Smooth muscle cell (in vitro differentiated cells): ENCODE measurements at regions not wholly inside any gene's neighbourhood (a gene's known extent, or its start where the extent isn't known, plus 50 kb on each side); places are given as distances from the start of the nearest gene placed in this dataset.

Source experiments
- DNase-seq: peaks from one replicate; lab custom pipeline; 2025; ENCODE audit not compliant: unreplicated experiment; lab: John Stamatoyannopoulos, UW
- H2AFZ ChIP-seq: fragments of 200-600 bp; sonication (generic); 2 replicates; pipeline ENCODE4 v1.6.0; 2016; ENCODE audit warnings: antibody characterized with exemption, low read depth, mild to moderate bottlenecking
- H3F3A ChIP-seq: fragments of 200-600 bp; sonication (generic); 2 replicates; pipeline ENCODE4 v1.6.0; 2017; ENCODE audit warnings: antibody characterized with exemption, low read depth
- H3K27ac ChIP-seq: fragments of 200-600 bp; sonication (generic); 2 replicates; pipeline ENCODE4 v1.5.1; 2016; ENCODE audit warnings: low read depth, mild to moderate bottlenecking
- H3K27me3 ChIP-seq: fragments of 200-600 bp; sonication (generic); 2 replicates; pipeline ENCODE4 v1.6.1; 2016; ENCODE audit warnings: low read depth, mild to moderate bottlenecking
- H3K36me3 ChIP-seq: fragments of 200-600 bp; sonication (generic); 2 replicates; pipeline ENCODE4 v1.5.1; 2016; ENCODE audit warnings: low read depth
- H3K4me1 ChIP-seq: fragments of 200-600 bp; sonication (generic); 2 replicates; pipeline ENCODE4 v1.5.1; 2016; ENCODE audit warnings: low read depth
- H3K4me2 ChIP-seq: fragments of 200-600 bp; sonication (generic); 2 replicates; pipeline ENCODE4 v1.6.0; 2016; ENCODE audit warnings: mild to moderate bottlenecking
- H3K4me3 ChIP-seq: fragments of 200-600 bp; sonication (generic); 2 replicates; pipeline ENCODE4 v1.5.1; 2016; ENCODE audit warnings: mild to moderate bottlenecking
- H3K79me2 ChIP-seq: fragments of 200-600 bp; sonication (generic); 2 replicates; pipeline ENCODE4 v1.6.0; 2016; ENCODE audit warnings: low read depth, mild to moderate bottlenecking
- H3K9ac ChIP-seq: fragments of 200-600 bp; sonication (generic); 2 replicates; pipeline ENCODE4 v1.6.0; 2016; ENCODE audit warnings: low read depth
- H3K9me3 ChIP-seq: fragments of 200-600 bp; sonication (generic); replicated peaks from 2 replicates; pipeline ENCODE4 v1.5.1; 2016; ENCODE audit warnings: low read depth
- H4K20me1 ChIP-seq: fragments of 200-600 bp; sonication (generic); 2 replicates; pipeline ENCODE4 v1.6.0; 2016; ENCODE audit warnings: low read depth
- CTCF ChIP-seq: fragments of 200-600 bp; sonication (generic); IDR thresholded peaks from 2 replicates; pipeline ENCODE4 v1.5.1; 2017; ENCODE audit warnings: borderline replicate concordance, mild to moderate bottlenecking, antibody characterized with exemption; ENCODE audit not compliant: insufficient read depth, poor library complexity, severe bottlenecking
- WGBS: methylation state at CpG from one replicate; pipeline ENCODE4 v1.1.7; 2016; ENCODE audit warnings: low lambda C conversion rate; 5-methylcytosine and 5-hydroxymethylcytosine counted together

DNA sequence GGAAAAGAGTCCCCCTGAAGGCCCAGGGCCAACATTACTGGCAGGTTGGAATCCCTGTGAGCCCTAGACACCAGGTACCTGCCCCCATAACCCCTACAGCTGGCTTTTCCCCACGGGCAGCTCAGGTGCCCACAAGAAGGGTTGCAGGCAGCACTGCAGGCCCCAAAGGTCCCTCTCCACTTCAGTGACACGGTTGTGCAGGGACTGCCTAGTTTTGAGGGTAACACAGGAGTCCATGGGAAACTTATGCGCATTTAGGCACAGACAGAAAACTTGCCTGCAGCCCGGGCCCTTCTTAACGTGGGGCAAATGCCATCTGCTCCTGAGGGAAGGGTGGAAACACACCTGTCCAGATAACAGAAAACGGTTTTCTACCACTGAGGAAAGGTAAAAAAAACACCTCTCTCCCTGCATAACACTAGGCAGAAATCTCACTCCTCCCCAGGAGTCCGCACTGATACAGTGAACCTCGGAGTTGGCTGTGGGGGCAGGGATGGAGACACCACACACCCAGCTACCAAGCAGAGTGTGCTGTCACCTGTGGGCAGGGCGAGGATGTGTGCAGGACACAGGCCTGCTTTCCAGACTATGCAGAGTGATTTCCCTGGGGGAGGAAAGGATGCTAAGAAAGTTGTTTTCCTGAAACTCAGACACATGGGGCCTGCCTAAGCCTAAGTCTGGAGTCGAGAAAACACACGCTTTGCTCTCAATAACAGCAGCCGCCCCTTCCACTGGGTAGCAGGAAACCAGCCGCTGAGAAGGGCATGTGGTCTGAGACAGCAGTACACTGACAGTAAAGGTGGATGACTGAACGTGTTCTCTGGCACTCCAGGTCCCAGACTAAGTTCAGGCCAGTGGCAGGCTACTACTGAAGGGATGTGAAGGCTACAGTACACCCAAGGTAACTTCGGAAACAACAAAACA lies 819.4 kb downstream of the DCDC2C start:
- H3K36me3 ChIP-seq, result no peaks in the 10 kb centered on the region
- no peak for TF ChIP-seq CTCF
- H3K4me1 ChIP-seq, result no peaks in the 10 kb centered on the region
- H3K4me3 ChIP-seq, result no peak overlapping the region
- 87% methylated on average over 15 of the region's 15 CpGs for WGBS
- no peaks in the 10 kb centered on the region for H3K27me3 ChIP-seq
- DNase-seq, result no peak
- H3K27ac ChIP-seq, result no peak overlapping the region
- no peaks in the 10 kb centered on the region for H4K20me1 ChIP-seq
- H3K9me3 ChIP-seq, result no peaks in the 10 kb centered on the region
- H2AFZ ChIP-seq, result no peak overlapping the region
- no peak overlapping the region for H3K4me2 ChIP-seq
- no peaks in the 10 kb centered on the region for H3F3A ChIP-seq
- H3K9ac ChIP-seq, result no peak overlapping the region
- H3K79me2 ChIP-seq, result no peaks in the 10 kb centered on the region

- WGBS, result 88% methylated on average over 8 of the region's 8 CpGs
- no peak for TF ChIP-seq CTCF
- DNase-seq, result no peak
Observed at GRCh38 chr2:4527416-4527815, 824.0 kb downstream of the DCDC2C start.

DNA sequence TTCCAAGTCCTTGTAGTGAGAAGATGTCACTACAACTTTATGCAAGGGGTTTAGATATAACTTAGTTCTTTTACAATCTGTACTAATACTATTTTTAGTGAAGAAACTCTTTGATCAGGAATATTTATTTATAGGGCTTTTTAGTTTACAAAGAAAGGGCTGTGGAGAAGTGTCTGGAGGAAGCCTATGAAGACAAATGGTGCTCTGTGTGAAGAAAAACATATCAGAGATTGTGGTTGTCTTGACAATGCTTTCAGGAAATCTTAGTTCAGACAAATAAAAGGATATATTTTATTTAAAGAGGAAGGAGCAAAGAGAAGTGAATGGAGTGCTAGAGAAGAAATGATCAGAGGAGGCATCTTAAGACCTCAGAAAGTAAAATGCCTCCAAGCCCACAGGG lies 824.9 kb downstream of the DCDC2C start:
- no peaks in the 10 kb centered on the region for H3K36me3 ChIP-seq
- H3K27ac ChIP-seq, result no peak overlapping the region
- no peaks in the 10 kb centered on the region for H4K20me1 ChIP-seq
- TF ChIP-seq CTCF, result no peak
- no peaks in the 10 kb centered on the region for H3F3A ChIP-seq
- H3K4me1 ChIP-seq, result no peaks in the 10 kb centered on the region
- H3K27me3 ChIP-seq, result no peaks in the 10 kb centered on the region
- H3K9me3 ChIP-seq, result no peaks in the 10 kb centered on the region
- H3K4me2 ChIP-seq, result no peak overlapping the region
- no peak overlapping the region for H3K4me3 ChIP-seq
- H2AFZ ChIP-seq, result no peak overlapping the region
- DNase-seq, result no peak
- H3K9ac ChIP-seq, result no peak overlapping the region
- no peaks in the 10 kb centered on the region for H3K79me2 ChIP-seq

More at GRCh38 chr2:4527416-4527815, 824.0 kb downstream of the DCDC2C start:
- no peak overlapping the region for H3K4me3 ChIP-seq
- H3K4me2 ChIP-seq, result no peak overlapping the region
- no peaks in the 10 kb centered on the region for H3K27me3 ChIP-seq
- no peak overlapping the region for H3K27ac ChIP-seq
- H3K4me1 ChIP-seq, result no peaks in the 10 kb centered on the region
- no peaks in the 10 kb centered on the region for H3K9me3 ChIP-seq
- no peaks in the 10 kb centered on the region for H3K36me3 ChIP-seq
- H2AFZ ChIP-seq, result no peak overlapping the region
- H3K79me2 ChIP-seq, result no peaks in the 10 kb centered on the region
- no peaks in the 10 kb centered on the region for H4K20me1 ChIP-seq
- no peaks in the 10 kb centered on the region for H3F3A ChIP-seq
- no peak overlapping the region for H3K9ac ChIP-seq

DNA sequence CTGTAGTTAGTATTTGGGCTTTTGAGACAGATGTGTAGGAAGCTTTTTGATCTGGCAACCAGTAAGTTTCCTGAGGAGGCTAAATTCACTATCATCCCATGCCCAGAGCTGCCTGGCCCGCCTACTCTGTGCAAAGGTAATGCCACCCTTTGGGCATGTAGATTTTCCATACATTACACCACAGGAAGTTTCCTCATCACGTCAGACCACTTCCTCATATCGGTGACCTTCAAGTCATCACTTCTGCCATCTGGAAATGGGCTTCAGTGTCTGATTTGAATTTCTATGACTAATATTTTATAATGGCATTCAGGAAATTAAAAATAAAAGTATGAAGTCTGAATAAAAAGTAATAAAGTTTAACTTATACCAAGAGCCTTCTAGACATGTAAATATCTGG lies 825.4 kb downstream of the DCDC2C start:
- H3K4me3 ChIP-seq, result no peak overlapping the region
- WGBS, result 86% methylated on average over 3 of the region's 3 CpGs
- no peak overlapping the region for H3K9ac ChIP-seq
- no peaks in the 10 kb centered on the region for H3F3A ChIP-seq
- no peaks in the 10 kb centered on the region for H3K9me3 ChIP-seq
- no peak for DNase-seq
- no peaks in the 10 kb centered on the region for H3K27me3 ChIP-seq
- H3K36me3 ChIP-seq, result no peaks in the 10 kb centered on the region
- H3K4me2 ChIP-seq, result no peak overlapping the region
- no peak for TF ChIP-seq CTCF
- H3K27ac ChIP-seq, result no peak overlapping the region
- H2AFZ ChIP-seq, result no peak overlapping the region
- H3K79me2 ChIP-seq, result no peaks in the 10 kb centered on the region
- H3K4me1 ChIP-seq, result no peaks in the 10 kb centered on the region
- H4K20me1 ChIP-seq, result no peaks in the 10 kb centered on the region
